Suppressor macrophage treated with lipopolysaccharide for 4 hours (primary cell): ENCODE measurements at regions not wholly inside any gene's neighbourhood (a gene's known extent, or its start where the extent isn't known, plus 50 kb on each side); places are given as distances from the start of the nearest gene placed in this dataset.

ENCODE experiments used
- DNase-seq: peaks from one replicate; pipeline ENCODE4 v3.0.0-alpha.2; 2020

GRCh38 chr6:133191323-133191722, 49.8 kb upstream of the EYA4 start:
- no peak for DNase-seq
